Ascending aorta (tissue), 2 donors: ENCODE measurements at regions not wholly inside any gene's neighbourhood (a gene's known extent, or its start where the extent isn't known, plus 50 kb on each side); places are given as distances from the start of the nearest gene placed in this dataset.

Experiments used
- DNase-seq, 2 donors: peaks; one replicate each; pipeline ENCODE4 v3.0.0-alpha.2; 2019; ENCODE audit warnings: low spot score in 2 of 2
- H3K27ac ChIP-seq, 2 donors: fragments of 200-600 bp; sonication (generic); one replicate each; pipeline ENCODE4 v1.5.1; 2016 to 2017; ENCODE audit warnings: mild to moderate bottlenecking in 1 of 2
- H3K27me3 ChIP-seq: fragments of 200-600 bp; sonication (generic); one replicate; pipeline ENCODE4 v1.5.1; 2017
- H3K36me3 ChIP-seq, 2 donors: fragments of 200-600 bp; sonication (generic); one replicate each; pipeline ENCODE4 v1.5.1; 2016
- H3K4me1 ChIP-seq, 2 donors: fragments of 200-600 bp; sonication (generic); one replicate each; pipeline ENCODE4 v1.5.1; 2016 to 2017; ENCODE audit warnings: mild to moderate bottlenecking in 1 of 2
- H3K4me3 ChIP-seq, 2 donors: fragments of 200-600 bp; sonication (generic); one replicate each; pipeline ENCODE4 v1.5.1; 2016 to 2017; ENCODE audit warnings: mild to moderate bottlenecking in 1 of 2
- H3K9me3 ChIP-seq, 2 donors: fragments of 200-600 bp; sonication (generic); one replicate each; pipeline ENCODE4 v1.5.1; 2016
- intact Hi-C: fragments of 100-400 bp; cut with DNase I; formaldehyde crosslinking; loops from one replicate; pipeline ENCODE4 v1.15.1; 2023
- TF ChIP-seq, protein P1 (sequence below), 3 experiments: fragments of 200-600 bp in 2 of 3; fragments of 450-650 bp in 1 of 3; sonication (generic) in 2 of 3; IDR thresholded peaks; one replicate each; pipeline ENCODE4 v1.5.1; 2016 to 2019; ENCODE audit warnings: antibody characterized with exemption in 3 of 3, mild to moderate bottlenecking in 1 of 3, moderate library complexity in 1 of 3

DNA sequence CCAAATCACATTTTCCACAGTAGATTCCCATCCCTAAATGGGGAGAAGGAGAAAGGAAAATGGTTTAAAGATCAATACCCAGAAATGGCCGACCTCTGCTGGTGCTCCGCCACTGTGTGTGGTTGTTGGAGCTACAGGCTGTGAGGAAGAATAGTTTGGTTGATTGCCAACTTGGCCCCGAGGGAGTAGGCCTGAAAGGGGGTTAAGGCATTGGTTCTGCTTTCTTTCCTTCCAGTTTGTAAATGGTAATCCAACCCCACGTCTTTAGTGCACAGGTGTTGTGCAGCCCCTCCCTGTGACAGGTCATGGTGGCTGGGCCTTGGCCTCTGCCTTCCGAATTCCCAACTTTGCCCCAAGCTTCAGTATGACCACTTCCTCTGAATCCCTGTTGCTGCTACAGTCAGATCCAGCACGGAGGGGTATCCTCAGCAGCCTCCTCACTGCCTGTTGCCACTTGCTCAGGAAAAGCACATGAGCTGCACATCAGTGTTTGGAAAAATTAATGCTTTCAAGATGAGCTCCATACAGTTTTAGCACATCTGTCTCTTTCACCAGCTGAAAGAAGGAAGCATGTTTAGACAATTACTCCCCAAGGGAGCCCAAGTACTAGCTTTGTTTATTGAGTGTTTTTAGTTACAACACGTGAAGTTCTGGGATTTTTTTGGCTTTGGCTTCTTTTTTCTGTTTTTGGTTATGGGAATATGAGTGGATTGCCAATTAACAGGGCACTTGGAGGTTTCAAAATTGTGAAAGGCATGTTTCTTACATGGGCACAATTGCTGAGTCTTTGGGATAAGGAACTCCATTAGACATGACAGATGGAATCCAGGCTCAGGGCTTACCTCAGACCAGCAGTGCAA lies 92.3 kb upstream of the ROPN1 start:
- intact Hi-C loops: loop anchor here (5.0 kb wide), 1 partner anchor 198 kb away; no protein-coding TSS in a partner anchor
- TF ChIP-seq, protein P1, sequence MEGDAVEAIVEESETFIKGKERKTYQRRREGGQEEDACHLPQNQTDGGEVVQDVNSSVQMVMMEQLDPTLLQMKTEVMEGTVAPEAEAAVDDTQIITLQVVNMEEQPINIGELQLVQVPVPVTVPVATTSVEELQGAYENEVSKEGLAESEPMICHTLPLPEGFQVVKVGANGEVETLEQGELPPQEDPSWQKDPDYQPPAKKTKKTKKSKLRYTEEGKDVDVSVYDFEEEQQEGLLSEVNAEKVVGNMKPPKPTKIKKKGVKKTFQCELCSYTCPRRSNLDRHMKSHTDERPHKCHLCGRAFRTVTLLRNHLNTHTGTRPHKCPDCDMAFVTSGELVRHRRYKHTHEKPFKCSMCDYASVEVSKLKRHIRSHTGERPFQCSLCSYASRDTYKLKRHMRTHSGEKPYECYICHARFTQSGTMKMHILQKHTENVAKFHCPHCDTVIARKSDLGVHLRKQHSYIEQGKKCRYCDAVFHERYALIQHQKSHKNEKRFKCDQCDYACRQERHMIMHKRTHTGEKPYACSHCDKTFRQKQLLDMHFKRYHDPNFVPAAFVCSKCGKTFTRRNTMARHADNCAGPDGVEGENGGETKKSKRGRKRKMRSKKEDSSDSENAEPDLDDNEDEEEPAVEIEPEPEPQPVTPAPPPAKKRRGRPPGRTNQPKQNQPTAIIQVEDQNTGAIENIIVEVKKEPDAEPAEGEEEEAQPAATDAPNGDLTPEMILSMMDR (IDR thresholded peaks at IDR 0.05): no peak
- peak overlapping the region; percentile 41 to 80 for H3K27ac ChIP-seq
- H3K27me3 ChIP-seq: no peaks in the 10 kb centered on the region
- H3K9me3 ChIP-seq: no peaks in the 10 kb centered on the region
- H3K4me1 ChIP-seq: peaks cover 8 to 44% of the 10 kb centered on the region in 2 donors
- DNase-seq: no peak
- no peak overlapping the region for H3K4me3 ChIP-seq
- H3K36me3 ChIP-seq: no peaks in the 10 kb centered on the region

DNA sequence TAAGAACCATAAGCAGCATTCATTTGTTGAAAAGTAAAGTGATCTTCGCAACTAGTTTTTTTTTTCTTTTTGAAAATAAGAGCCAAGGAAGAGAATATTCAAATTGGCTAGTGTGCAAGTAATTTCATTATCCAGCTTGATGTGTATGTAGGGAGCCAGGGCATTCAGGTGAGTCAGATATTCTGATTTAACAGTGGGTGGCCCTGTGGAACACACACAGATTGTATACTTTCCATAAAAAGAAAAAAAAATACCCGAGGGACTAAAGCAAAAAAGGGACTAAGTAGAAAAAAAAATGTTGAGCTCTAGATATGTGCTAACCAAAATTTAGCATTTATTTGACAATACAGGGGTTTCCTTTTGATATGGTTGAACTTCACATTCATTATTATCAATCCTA lies 96.9 kb upstream of the ROPN1 start:
- DNase-seq: no peak
- no peak overlapping the region for H3K4me3 ChIP-seq
- H3K9me3 ChIP-seq: no peaks in the 10 kb centered on the region
- TF ChIP-seq, protein P1 (IDR thresholded peaks at IDR 0.05): no peak
- H3K27me3 ChIP-seq: no peaks in the 10 kb centered on the region
- H3K27ac ChIP-seq: no peak overlapping the region
- H3K36me3 ChIP-seq: peaks cover 0 to 7% of the 10 kb centered on the region in 2 donors
- peaks cover 12 to 66% of the 10 kb centered on the region in 2 donors for H3K4me1 ChIP-seq
- intact Hi-C loops: no loop called here

DNA sequence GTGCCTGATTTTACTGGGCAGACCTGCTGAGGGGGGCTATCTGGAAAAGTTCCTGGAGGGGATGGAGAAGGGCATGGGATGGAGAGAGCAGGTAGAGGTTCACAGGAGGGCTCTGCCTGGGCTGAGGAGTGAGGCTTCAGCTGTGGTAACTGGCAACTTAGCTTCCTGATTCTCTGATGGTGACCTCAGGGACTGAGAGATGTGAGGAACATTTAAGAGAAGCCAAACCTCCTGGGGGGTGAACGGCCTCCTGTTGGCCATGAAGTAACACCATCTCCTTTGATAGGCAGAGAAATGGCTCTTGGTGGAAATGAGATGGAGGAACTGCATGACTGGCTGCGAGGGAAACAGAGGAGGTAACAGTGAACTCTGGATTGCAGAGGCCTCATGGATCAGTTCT lies 97.3 kb upstream of the ROPN1 start:
- no peak overlapping the region for H3K27ac ChIP-seq
- H3K27me3 ChIP-seq: no peaks in the 10 kb centered on the region
- H3K9me3 ChIP-seq: no peaks in the 10 kb centered on the region
- H3K36me3 ChIP-seq: peaks cover 0 to 8% of the 10 kb centered on the region in 2 donors
- no peak for DNase-seq
- TF ChIP-seq, protein P1 (IDR thresholded peaks at IDR 0.05): no peak
- intact Hi-C loops: no loop called here
- H3K4me3 ChIP-seq: no peak overlapping the region
- peaks cover 12 to 61% of the 10 kb centered on the region in 2 donors for H3K4me1 ChIP-seq

DNA sequence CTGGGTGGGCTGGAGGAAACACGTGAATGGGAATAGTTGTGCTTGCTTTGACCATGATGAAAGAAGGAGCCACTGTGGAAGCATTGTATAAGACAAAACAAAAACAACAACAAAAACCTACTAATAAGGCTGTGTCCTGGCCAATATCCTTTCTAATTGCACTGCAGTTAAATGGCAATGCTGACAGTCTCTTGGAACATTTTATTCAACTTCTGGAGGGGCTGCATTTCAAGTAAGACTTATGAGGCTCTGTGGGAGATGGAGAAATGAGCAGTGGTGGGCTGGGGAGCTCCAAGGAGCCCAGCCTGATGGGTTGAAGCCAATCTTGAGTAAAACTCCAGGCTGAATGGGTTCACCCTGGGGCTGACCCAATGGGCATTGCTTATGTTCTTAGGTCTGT lies 99.8 kb upstream of the ROPN1 start:
- TF ChIP-seq, protein P1 (IDR thresholded peaks at IDR 0.05): no peak
- H3K4me3 ChIP-seq: no peak overlapping the region
- H3K27me3 ChIP-seq: no peaks in the 10 kb centered on the region
- H3K27ac ChIP-seq: peak overlapping the region; percentile 10 to 32
- H3K9me3 ChIP-seq: no peaks in the 10 kb centered on the region
- H3K4me1 ChIP-seq: peaks cover 8 to 49% of the 10 kb centered on the region in 2 donors
- peaks cover 2 to 22% of the 10 kb centered on the region in 2 donors for H3K36me3 ChIP-seq
- intact Hi-C loops: no loop called here
- DNase-seq: no peak

DNA sequence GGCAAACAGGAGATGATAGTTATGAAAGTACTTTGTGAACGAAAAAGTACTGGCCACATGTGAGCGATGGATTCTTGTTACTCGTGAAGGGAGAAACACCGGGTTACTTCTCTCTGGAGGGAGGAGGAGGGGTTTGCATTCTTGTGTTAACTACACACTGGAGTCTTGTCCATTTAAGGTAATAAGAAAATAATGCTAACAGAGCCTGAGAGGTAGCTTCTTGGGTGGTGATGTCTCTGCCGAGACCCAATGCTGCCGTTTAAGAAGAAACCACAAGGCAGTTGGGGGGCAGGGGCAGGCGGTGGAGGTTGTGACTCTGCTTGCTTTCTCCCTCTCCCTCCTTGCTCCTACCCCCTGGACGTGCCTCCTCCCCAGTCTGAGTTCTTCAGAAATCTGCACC lies 100.9 kb upstream of the ROPN1 start:
- intact Hi-C loops: no loop called here
- Histone ChIP-seq H3K4me1 (peaks cover 9 to 50% of the 10 kb centered on the region in 2 donors), H3K36me3 (peaks cover 2 to 22% of the 10 kb centered on the region in 2 donors), H3K27me3 (no peaks in the 10 kb centered on the region), H3K4me3 (no peak overlapping the region), H3K9me3 (no peaks in the 10 kb centered on the region), H3K27ac (peak overlapping the region; percentile 32 to 54)
- TF ChIP-seq, protein P1 (IDR thresholded peaks at IDR 0.05): no peak
- DNase-seq: no peak
